Kidney epithelial cell (primary cell): ENCODE measurements at regions not wholly inside any gene's neighbourhood (a gene's known extent, or its start where the extent isn't known, plus 50 kb on each side); places are given as distances from the start of the nearest gene placed in this dataset.

Experiments used
- DNase-seq: peaks from one replicate; pipeline ENCODE4 v3.0.0-alpha.2; 2010; ENCODE audit warnings: low read depth
- H3K27me3 ChIP-seq: 2 replicates; pipeline ENCODE4 v1.6.0; 2011; ENCODE audit warnings: low read length; ENCODE audit not compliant: control insufficient read depth, insufficient read depth
- H3K36me3 ChIP-seq: 2 replicates; pipeline ENCODE4 v1.5.1; 2011; ENCODE audit warnings: low read length; ENCODE audit not compliant: control insufficient read depth, insufficient read depth
- H3K4me3 ChIP-seq: 2 replicates; pipeline ENCODE4 v1.5.1; 2011; ENCODE audit warnings: low read depth, mild to moderate bottlenecking, control low read depth, low read length
- CTCF ChIP-seq: IDR thresholded peaks from 2 replicates; pipeline ENCODE4 v1.5.1; 2011; ENCODE audit warnings: mild to moderate bottlenecking, moderate library complexity, low read length, control low read depth, inconsistent platforms; ENCODE audit not compliant: insufficient read depth, poor library complexity, severe bottlenecking

- Histone ChIP-seq H3K4me3 (no peak overlapping the region), H3K27me3 (peaks cover 3% of the 10 kb centered on the region), H3K36me3 (no peaks in the 10 kb centered on the region)
- TF ChIP-seq CTCF, result no peak
- DNase-seq, result no peak
Measured at GRCh38 chr15:31158858-31159569, 57.5 kb upstream of the TRPM1 start.

GRCh38 chr15:31159837-31160236, 58.3 kb upstream of the TRPM1 start:
- no peak for DNase-seq
- no peak for TF ChIP-seq CTCF
- Histone ChIP-seq H3K4me3 (no peak overlapping the region), H3K27me3 (peaks cover 3% of the 10 kb centered on the region), H3K36me3 (no peaks in the 10 kb centered on the region)

- TF ChIP-seq CTCF, result no peak
- H3K27me3 ChIP-seq, result peaks cover 3% of the 10 kb centered on the region
- no peak for DNase-seq
Measured at GRCh38 chr15:31160297-31160696, 58.8 kb upstream of the TRPM1 start.

GRCh38 chr15:31160740-31161495, 59.4 kb upstream of the TRPM1 start:
- Histone ChIP-seq H3K27me3 (peaks cover 3% of the 10 kb centered on the region), H3K36me3 (no peaks in the 10 kb centered on the region), H3K4me3 (no peak overlapping the region)
- no peak for TF ChIP-seq CTCF
- DNase-seq, result no peak

More at GRCh38 chr15:31160297-31160696, 58.8 kb upstream of the TRPM1 start:
- Histone ChIP-seq H3K4me3 (no peak overlapping the region), H3K36me3 (no peaks in the 10 kb centered on the region)

- TF ChIP-seq CTCF, result no peak
- no peaks in the 10 kb centered on the region for H3K36me3 ChIP-seq
- DNase-seq, result no peak
- peaks cover 3% of the 10 kb centered on the region for H3K27me3 ChIP-seq
- no peak overlapping the region for H3K4me3 ChIP-seq
Measured at GRCh38 chr15:31161951-31162350, 60.4 kb upstream of the TRPM1 start.
